GM23338 (cell line): ENCODE measurements at regions not wholly inside any gene's neighbourhood (a gene's known extent, or its start where the extent isn't known, plus 50 kb on each side); places are given as distances from the start of the nearest gene placed in this dataset.

ENCODE experiments used
- CREB1 ChIP-seq: fragments of 250-450 bp; sonication (Bioruptor Pico); IDR thresholded peaks from 2 replicates; pipeline ENCODE4 v1.5.0; 2020; ENCODE audit warnings: low read depth, mild to moderate bottlenecking, moderate library complexity
- EZH2 ChIP-seq: fragments of 200-600 bp; sonication (generic); IDR thresholded peaks from one replicate; pipeline ENCODE4 v1.8.0; 2017; ENCODE audit warnings: antibody characterized with exemption, mild to moderate bottlenecking, low read depth; ENCODE audit not compliant: unreplicated experiment
- EZH2phosphoT487 ChIP-seq: fragments of 200-600 bp; sonication (generic); IDR thresholded peaks from one replicate; pipeline ENCODE4 v1.8.1; 2018; ENCODE audit warnings: antibody characterized with exemption; ENCODE audit not compliant: unreplicated experiment
- NANOG ChIP-seq: IDR thresholded peaks from 2 replicates; pipeline ENCODE4 v1.6.1; 2016; ENCODE audit warnings: antibody characterized with exemption, borderline replicate concordance
- POLR2AphosphoS5 ChIP-seq: IDR thresholded peaks from 2 replicates; pipeline ENCODE4 v1.6.1; 2016; ENCODE audit warnings: antibody characterized with exemption, low read depth
- TF ChIP-seq, protein P1 (sequence below), 2 experiments: fragments of 200-600 bp in 1 of 2; sonication (generic) in 1 of 2; conservative IDR thresholded peaks; 2 replicates each; pipeline versions ENCODE4 v1.5.1 to v1.6.1; 2016 to 2017; ENCODE audit warnings: antibody characterized with exemption in 2 of 2, low read depth in 2 of 2, mild to moderate bottlenecking in 2 of 2, moderate library complexity in 1 of 2
- TF ChIP-seq, protein P2 (sequence below): IDR thresholded peaks from one replicate; pipeline ENCODE4 v1.6.1; 2018; ENCODE audit warnings: antibody characterized with exemption; ENCODE audit not compliant: unreplicated experiment
- TF ChIP-seq, protein P3 (sequence below): fragments of 250-450 bp; sonication (Bioruptor Pico); IDR thresholded peaks from 2 replicates; pipeline ENCODE4 v1.5.0; 2020; ENCODE audit warnings: mild to moderate bottlenecking, moderate library complexity

DNA sequence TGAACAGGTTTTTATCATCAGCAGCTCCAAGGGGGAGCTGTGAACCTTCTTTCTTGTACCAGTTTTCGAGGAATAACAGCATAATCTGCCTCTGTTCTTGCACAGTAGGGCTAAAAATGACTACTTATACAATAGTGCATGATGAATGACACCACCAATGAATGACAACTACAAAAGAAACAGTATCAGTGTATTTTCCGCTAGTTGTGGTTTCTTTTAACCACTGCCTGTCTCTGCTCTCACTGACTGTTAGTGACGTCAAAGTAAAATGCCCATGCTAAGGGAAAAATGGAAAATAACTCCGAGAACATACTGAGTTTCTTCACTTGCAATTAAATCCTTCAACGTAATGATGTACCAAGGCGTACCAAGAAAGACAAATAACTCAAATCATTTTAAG is 294.9 kb downstream of the MAP2K6 start:
- TF ChIP-seq, protein P1, sequence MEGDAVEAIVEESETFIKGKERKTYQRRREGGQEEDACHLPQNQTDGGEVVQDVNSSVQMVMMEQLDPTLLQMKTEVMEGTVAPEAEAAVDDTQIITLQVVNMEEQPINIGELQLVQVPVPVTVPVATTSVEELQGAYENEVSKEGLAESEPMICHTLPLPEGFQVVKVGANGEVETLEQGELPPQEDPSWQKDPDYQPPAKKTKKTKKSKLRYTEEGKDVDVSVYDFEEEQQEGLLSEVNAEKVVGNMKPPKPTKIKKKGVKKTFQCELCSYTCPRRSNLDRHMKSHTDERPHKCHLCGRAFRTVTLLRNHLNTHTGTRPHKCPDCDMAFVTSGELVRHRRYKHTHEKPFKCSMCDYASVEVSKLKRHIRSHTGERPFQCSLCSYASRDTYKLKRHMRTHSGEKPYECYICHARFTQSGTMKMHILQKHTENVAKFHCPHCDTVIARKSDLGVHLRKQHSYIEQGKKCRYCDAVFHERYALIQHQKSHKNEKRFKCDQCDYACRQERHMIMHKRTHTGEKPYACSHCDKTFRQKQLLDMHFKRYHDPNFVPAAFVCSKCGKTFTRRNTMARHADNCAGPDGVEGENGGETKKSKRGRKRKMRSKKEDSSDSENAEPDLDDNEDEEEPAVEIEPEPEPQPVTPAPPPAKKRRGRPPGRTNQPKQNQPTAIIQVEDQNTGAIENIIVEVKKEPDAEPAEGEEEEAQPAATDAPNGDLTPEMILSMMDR (conservative IDR thresholded peaks at IDR 0.05; ENCODE audit: low read depth in 2 of 2), result no peak
- TF ChIP-seq EZH2phosphoT487, result no peak
- TF ChIP-seq CREB1 (CRISPR knock-in tag), result no peak
- TF ChIP-seq POLR2AphosphoS5, result no peak
- TF ChIP-seq, protein P2, sequence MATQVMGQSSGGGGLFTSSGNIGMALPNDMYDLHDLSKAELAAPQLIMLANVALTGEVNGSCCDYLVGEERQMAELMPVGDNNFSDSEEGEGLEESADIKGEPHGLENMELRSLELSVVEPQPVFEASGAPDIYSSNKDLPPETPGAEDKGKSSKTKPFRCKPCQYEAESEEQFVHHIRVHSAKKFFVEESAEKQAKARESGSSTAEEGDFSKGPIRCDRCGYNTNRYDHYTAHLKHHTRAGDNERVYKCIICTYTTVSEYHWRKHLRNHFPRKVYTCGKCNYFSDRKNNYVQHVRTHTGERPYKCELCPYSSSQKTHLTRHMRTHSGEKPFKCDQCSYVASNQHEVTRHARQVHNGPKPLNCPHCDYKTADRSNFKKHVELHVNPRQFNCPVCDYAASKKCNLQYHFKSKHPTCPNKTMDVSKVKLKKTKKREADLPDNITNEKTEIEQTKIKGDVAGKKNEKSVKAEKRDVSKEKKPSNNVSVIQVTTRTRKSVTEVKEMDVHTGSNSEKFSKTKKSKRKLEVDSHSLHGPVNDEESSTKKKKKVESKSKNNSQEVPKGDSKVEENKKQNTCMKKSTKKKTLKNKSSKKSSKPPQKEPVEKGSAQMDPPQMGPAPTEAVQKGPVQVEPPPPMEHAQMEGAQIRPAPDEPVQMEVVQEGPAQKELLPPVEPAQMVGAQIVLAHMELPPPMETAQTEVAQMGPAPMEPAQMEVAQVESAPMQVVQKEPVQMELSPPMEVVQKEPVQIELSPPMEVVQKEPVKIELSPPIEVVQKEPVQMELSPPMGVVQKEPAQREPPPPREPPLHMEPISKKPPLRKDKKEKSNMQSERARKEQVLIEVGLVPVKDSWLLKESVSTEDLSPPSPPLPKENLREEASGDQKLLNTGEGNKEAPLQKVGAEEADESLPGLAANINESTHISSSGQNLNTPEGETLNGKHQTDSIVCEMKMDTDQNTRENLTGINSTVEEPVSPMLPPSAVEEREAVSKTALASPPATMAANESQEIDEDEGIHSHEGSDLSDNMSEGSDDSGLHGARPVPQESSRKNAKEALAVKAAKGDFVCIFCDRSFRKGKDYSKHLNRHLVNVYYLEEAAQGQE, result no peak
- TF ChIP-seq EZH2, result no peak
- no peak for TF ChIP-seq NANOG
- TF ChIP-seq, protein P3, sequence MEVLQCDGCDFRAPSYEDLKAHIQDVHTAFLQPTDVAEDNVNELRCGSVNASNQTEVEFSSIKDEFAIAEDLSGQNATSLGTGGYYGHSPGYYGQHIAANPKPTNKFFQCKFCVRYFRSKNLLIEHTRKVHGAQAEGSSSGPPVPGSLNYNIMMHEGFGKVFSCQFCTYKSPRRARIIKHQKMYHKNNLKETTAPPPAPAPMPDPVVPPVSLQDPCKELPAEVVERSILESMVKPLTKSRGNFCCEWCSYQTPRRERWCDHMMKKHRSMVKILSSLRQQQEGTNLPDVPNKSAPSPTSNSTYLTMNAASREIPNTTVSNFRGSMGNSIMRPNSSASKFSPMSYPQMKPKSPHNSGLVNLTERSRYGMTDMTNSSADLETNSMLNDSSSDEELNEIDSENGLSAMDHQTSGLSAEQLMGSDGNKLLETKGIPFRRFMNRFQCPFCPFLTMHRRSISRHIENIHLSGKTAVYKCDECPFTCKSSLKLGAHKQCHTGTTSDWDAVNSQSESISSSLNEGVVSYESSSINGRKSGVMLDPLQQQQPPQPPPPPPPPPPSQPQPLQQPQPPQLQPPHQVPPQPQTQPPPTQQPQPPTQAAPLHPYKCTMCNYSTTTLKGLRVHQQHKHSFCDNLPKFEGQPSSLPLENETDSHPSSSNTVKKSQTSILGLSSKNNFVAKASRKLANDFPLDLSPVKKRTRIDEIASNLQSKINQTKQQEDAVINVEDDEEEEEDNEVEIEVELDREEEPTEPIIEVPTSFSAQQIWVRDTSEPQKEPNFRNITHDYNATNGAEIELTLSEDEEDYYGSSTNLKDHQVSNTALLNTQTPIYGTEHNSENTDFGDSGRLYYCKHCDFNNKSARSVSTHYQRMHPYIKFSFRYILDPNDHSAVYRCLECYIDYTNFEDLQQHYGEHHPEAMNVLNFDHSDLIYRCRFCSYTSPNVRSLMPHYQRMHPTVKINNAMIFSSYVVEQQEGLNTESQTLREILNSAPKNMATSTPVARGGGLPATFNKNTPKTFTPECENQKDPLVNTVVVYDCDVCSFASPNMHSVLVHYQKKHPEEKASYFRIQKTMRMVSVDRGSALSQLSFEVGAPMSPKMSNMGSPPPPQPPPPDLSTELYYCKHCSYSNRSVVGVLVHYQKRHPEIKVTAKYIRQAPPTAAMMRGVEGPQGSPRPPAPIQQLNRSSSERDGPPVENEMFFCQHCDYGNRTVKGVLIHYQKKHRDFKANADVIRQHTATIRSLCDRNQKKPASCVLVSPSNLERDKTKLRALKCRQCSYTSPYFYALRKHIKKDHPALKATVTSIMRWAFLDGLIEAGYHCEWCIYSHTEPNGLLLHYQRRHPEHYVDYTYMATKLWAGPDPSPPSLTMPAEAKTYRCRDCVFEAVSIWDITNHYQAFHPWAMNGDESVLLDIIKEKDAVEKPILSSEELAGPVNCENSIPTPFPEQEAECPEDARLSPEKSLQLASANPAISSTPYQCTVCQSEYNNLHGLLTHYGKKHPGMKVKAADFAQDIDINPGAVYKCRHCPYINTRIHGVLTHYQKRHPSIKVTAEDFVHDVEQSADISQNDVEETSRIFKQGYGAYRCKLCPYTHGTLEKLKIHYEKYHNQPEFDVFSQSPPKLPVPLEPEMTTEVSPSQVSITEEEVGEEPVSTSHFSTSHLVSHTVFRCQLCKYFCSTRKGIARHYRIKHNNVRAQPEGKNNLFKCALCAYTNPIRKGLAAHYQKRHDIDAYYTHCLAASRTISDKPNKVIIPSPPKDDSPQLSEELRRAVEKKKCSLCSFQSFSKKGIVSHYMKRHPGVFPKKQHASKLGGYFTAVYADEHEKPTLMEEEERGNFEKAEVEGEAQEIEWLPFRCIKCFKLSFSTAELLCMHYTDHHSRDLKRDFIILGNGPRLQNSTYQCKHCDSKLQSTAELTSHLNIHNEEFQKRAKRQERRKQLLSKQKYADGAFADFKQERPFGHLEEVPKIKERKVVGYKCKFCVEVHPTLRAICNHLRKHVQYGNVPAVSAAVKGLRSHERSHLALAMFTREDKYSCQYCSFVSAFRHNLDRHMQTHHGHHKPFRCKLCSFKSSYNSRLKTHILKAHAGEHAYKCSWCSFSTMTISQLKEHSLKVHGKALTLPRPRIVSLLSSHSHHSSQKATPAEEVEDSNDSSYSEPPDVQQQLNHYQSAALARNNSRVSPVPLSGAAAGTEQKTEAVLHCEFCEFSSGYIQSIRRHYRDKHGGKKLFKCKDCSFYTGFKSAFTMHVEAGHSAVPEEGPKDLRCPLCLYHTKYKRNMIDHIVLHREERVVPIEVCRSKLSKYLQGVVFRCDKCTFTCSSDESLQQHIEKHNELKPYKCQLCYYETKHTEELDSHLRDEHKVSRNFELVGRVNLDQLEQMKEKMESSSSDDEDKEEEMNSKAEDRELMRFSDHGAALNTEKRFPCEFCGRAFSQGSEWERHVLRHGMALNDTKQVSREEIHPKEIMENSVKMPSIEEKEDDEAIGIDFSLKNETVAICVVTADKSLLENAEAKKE, result no peak
